Sciatic nerve (tissue), 2 donors: ENCODE measurements at regions not wholly inside any gene's neighbourhood (a gene's known extent, or its start where the extent isn't known, plus 50 kb on each side); places are given as distances from the start of the nearest gene placed in this dataset.
A peak's percentile ranks its signal among the peaks of the same experiment; 100 is the strongest.
"Not testable (repeated sequence)": the region's sequence is repeated elsewhere in the genome, so short reads cannot be mapped to it uniquely, and the experiment has no call there.

ENCODE experiments used
- ATAC-seq: fragments of 200-7000 bp; cut with Tn5 transposase; one replicate; pipeline ENCODE4 v1.9.1; 2020; ENCODE audit warnings: mild to moderate bottlenecking, moderate library complexity
- DNase-seq: peaks from one replicate; pipeline ENCODE4 v3.0.0-alpha.2; 2020; ENCODE audit warnings: low spot score
- intact Hi-C: fragments of 100-400 bp; cut with DNase I; formaldehyde crosslinking; loops from one replicate; pipeline ENCODE4 v1.14.2; 2022
- donor health status: DM: no; HTN: no; CAD: no.
- donor health status: DM: no; HTN: no; CAD: no.

DNA sequence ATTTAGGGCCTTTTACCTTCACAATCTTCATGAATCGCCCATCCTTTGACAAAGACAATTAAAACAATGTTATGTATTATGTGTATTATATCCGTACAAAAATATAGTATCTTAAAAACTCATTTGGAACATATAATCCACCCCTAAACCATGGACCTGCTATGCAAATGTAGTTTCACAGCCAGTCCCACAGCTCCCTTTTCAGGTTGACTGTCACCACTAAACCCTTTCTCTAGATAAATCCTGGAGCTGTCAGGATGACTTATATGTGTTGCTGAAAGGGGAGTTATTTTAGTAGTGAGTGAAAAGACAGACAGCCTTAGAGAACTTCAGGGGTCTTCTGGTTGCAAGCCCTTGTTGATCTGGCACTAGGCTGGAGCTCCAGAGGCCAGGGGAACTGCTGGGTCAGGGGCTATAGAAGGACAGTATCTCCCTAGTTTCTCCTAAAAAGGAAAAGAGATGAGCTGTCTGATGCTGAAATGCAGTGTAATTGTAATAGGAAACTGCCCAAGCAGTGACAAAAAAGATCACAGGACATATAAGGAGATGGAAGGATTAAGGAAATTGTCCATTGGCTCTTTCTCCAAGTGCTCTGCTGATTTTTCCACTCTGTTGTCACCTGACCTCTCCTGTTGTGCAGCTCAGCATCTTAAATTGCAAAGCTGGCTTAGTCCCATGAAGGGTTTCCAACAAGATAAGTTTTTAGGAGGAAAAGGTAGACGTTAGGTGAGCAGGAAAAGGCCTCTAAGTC is 127.7 kb downstream of the S1PR1 start:
- DNase-seq (no peak), ATAC-seq (no peak)
- intact Hi-C loops: no loop called here

DNA sequence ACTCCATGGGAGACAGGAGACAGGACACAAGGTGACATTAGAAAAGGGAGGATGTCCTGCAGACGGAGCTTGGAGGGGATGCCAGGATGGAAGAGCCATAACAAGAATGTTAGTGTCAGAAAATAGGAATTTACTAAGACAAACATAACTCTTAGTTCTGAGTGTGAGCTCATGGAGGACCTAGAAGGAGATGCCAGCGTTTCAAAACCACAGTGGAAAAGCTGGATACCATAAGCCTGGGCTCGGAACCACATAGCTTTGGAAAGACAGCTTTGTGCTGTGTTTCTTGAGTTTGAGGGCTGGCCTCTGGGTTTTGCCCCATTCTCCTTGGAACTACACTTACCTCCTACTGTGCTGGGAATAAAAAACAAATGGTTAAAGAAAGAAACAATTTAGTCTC is 128.4 kb downstream of the S1PR1 start:
- DNase-seq (no peak), ATAC-seq (no peak)
- intact Hi-C loops: no loop called here

DNA sequence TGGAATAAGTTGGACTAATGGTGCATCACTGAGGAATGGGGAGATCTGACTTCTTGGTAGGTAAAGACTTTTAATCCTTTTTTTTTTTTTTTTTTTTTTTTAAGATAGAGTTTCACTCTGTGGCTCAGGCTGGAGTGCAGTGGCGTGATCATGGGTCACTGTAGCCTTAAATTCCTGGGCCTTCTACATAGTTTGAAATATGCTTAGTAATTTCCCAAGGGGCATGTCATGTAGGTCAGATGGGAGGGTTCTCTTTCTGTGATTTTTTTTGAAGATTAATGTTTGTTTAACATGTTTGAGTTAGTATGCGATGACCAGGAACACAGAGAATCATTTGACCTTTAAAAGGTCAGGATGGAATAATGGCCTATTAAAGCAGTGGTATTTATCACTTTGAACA is 129.1 kb downstream of the S1PR1 start:
- ATAC-seq: peak; percentile 48
- intact Hi-C loops: no loop called here
- DNase-seq: no peak

DNA sequence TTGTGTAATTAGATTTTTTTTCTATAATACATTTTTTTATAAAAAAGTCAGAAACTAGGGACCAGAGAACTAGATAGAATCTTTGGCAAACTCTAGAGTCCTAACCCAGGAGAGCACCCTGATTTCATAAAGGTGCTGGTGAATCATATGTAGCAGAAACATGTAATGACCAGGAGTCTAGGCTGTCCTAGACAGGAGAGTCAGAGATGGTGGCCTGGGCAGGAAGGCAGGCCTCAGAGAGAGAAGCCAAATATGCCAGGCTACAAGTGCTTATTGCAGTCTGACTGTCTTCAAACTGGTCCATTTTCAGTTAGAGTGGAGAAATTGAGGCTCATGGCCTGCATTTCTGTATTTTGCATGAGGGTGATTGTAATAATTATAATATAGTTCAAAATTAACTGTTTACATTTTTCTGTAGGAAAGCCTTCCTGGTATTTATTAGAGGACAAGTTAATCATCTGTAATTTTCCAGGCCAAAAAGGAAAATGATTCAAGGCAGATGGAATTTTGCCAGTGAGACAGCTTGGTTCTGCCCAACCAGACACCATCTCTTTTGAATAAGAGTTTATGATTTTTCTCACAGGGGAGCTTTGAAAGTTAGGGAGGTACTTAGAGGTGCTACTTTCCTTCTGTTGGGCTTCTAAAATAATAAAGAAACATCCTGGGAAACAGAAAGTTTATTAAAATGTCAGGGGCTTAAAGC is 129.8 kb downstream of the S1PR1 start:
- DNase-seq: no peak
- ATAC-seq: no peak
- intact Hi-C loops: no loop called here

DNA sequence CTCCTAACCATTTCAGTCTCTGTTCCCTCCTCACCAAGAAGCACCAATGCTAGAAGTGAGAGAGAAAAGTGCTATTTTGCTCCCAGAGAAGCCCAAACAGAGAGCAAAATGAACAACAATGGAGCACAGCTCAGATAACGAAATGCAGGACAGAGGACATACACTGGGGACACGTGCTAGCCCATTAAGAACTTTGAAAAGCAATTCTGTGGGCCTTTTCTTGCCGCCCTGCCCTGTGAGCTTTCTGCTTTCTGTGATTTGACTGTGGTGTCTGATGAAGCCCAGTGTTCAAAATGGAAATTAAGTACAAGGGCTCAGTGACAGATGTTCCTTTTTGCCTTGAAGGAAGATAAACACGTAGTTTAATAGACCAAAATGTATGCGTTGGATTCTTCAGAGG is 130.8 kb downstream of the S1PR1 start:
- intact Hi-C loops: no loop called here
- DNase-seq: no peak
- ATAC-seq: no peak

DNA sequence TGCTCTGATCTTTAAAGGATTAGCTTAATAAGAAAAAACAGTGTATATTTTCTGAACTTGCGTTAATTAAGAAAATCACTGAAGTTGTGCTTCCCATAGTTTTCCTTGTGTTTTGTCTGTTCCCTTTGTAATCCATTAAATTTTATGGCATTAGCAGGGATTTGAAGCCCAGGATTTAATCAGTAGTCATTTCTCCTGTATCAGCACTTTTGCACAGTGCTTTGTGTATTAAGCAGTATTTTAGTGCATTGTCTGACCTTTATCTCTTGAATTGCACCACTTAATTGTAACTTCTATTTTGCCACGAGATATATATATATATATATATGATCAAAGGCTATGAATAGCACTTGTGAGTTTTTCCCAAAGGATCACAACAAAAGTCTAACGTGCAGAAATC is 133.7 kb downstream of the S1PR1 start:
- intact Hi-C loops: no loop called here
- no peak for DNase-seq
- ATAC-seq: no peak

DNA sequence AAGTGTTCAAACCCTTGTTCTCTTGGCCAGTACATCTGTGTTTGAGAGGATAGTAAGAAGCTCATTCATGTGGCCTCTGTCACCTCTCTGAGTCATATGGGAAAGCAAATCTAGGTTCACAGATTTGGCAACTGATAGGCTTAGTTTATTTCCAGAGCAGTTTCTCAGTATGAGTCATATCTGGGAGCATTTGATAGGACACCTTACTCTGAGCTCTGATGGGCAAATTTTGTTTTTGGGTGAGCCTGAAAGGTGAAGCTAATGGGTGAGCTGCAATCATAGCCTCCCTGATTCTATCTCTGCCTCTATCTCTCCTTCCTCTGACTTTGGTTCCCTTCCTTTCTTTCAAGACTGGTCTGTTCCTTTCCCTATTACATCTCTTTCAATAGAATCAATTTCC is 134.4 kb downstream of the S1PR1 start:
- ATAC-seq: no peak
- DNase-seq: no peak
- intact Hi-C loops: no loop called here

DNA sequence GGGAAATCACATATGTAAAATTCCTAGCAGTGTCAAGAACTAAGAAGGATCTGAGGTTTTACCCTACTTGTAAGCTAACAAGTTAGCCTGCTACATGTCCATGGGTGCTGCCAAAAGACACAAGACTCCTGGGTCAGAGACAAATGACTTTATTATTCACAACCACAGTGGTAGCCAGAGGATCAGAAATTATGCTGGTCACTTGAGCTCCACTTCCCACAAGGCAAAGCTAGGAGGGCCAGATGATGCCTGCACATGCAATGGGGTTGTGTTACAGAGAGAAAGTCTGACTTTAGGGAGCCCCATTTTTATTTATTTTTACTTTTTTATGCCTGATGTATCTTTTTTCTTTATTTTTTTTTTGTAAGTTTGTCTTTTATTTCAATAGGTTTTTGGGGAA is 136.8 kb downstream of the S1PR1 start:
- ATAC-seq (no peak), DNase-seq (no peak)
- intact Hi-C loops: no loop called here

DNA sequence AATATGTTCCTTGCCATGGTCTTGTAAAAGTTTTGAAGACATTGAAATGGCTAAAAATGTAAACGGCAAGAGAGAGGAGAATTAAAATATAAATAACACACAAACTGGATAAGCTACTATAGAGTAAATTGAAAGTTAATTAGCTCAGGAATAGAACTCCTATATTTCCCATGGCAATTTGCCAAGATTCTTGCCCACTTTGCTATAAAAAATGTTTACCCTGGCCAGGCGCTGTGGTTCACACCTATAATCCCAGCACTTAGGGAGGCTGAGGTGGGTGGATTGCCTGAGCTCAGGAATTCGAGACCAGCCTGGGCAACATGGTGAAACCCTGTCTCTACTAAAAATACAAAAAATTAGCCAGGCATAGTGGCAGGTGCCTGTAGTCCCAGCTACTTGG is 138.6 kb downstream of the S1PR1 start:
- ATAC-seq, intact Hi-C loops, DNase-seq: not testable (repeated sequence)

DNA sequence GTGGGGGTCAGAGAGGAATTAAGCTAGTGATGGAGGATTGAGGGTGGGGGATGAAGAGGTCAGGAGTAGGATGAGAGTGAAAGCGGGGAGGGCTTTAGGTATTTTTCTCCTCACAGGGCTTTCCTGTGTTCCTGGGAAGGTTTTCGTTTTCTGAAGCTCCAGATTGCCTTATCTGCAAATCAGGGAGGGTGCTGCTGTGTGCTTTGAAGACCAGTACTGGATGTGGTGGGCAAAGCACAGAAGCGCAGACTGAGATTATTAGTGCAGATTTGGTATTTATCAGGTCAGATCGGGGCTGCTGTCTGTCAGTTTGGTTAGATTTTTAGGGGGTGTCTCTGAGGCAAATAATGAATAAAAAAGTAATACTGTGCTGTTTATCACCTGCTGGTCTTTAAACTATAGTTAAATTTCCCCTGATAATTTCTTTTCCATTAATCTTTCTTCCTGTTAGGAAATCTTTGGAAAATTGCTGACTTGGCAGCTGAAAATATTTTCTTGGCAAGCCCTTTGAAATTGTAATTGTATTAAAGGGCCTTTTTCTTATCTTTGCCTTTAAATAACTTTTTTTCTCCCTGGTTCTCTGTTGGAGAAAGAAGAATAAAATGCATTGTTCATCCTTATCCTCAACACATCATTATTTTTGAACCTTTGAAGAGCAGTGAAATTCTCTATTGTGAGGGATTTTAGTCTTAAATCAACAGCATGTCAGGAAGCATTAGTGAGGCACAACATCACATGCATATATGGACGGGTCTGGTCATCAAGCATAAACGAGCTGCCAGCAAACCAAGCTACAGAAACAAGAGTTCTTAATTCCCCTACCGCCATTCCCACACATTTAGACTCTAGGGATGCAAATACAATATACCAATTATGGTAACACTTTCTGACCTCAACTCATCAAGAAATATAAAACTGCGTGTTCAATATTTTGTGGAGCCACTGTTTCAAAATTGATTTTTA is 139.6 kb downstream of the S1PR1 start:
- DNase-seq: no peak
- no peak for ATAC-seq
- intact Hi-C loops: no loop called here

DNA sequence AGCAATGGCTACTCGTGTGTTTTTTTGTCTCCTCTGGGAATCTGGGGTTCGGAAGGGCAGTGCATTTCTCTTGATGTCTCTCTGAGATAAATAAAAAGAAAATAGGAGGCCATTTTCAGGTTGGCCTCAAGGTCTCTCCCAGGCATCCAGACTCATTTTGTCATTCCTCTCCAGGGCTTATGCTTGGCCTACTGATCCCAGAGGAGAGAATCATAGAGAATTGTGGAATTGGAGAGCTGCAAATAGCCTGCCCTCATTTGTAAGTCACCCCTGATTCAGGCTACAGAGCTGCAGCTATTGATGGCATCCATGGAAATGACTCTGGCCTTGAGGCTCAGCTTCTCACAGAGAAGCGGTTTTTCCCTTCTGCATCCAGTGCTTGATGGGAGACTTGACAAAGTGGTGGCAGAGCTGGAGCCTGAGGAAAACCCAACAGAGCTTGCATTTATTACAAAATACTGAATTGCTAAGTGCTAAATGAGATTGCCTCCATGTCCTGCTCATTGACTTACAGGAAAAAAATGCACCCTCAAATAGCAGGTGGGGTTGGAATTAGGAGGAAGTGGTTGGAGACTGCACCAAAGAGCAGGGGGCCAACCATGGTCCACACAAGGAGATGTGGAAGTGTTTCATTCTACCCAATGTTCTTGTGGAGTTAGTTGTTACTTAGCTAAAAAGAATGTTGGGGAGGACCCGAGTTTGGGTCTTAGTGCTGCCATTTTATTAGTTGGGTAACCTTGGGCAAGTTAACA is 140.4 kb downstream of the S1PR1 start:
- no peak for DNase-seq

DNA sequence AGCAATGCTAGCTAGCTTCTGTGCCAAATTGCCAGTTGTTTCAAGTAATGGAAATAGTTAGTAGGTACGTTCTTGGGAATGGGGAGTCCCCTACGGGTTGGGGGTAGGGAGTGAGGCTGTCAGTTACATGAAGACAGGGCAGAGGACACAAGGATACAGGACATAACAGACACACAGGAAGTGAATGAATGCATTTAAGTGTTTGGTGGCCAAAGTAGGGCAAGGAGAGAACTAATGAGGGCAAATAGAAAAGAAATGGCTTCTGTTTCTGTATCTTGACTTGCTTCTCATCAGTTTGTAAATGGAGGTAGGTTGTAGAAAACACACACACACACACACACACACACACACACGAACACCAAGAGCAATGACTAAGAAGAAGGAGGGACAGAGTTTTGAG is 142.2 kb downstream of the S1PR1 start:
- DNase-seq (no peak), ATAC-seq (no peak)
- intact Hi-C loops: no loop called here

More for the DNA sequence above, 140.4 kb downstream of the S1PR1 start:
- ATAC-seq: no peak
- intact Hi-C loops: no loop called here

DNA sequence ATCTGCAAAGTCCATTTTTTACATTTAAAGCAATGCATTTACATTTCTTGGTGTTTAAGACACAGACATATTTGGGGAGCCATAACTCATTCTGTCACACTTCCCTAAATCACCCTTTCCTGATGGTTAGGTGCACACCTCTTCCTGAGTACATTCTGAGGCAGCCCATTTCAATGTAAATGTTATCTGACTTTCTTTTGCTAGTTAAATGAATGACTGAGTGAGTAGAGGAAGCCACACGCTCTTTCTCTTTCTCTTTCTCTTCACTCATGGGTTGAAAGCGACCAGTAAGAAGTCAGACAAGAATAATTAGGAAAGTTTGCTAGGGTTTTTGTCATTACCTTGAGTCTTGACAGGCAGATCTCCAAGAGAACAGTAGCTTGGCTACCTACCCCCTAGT is 143.1 kb downstream of the S1PR1 start:
- DNase-seq (no peak), ATAC-seq (no peak)
- intact Hi-C loops: no loop called here

DNA sequence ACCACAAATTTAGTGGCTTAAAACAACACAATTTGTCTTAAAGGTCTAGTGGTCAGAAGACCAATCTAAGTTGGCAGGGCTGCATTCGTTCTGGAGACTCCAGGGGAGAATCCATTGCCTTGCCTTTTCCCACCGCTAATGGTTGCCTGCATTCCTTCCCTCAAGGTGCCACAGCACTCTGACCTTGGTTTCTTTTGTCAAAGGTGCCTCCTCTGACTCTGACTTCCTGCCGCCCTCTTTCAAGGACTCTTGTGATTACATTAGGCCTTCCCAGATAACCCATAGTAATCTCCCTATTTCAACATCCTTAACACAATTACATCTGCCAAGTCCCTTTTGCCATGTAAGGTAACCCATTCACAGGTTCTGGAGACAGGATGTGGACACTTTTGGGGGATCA is 145.3 kb downstream of the S1PR1 start:
- ATAC-seq (no peak), DNase-seq (no peak)
- intact Hi-C loops: no loop called here

DNA sequence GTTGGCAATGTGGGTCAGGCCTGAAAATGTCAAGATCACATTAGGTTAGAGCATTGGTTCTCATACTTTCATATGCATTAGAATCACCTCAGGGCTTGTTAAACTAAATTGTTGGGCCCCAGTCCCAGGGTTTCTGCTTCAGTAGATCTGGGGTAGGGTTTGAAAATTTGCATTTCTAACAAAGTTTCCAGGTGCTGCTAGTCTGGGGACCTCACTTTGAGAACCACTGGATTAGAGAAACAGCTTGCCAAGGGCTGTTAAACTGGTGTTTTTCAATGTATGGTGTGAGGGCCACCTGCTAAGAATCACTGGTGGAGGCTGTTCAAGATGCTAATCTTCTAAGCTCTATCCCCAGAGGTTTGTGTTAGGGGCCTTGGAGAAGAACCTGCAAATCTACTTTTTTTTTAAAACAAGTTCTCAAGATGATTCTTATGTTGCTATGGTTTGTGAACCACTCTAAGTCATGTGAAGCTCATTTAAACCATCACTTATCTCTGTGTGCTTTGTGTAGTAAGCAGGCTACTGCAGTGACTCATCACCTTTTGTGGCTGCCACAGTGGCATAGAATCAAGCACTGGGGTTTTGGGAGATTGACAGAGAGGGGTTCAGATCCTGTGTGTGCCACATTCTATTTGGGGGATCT is 152.2 kb downstream of the S1PR1 start:
- ATAC-seq (no peak), DNase-seq (no peak)
- intact Hi-C loops: no loop called here

DNA sequence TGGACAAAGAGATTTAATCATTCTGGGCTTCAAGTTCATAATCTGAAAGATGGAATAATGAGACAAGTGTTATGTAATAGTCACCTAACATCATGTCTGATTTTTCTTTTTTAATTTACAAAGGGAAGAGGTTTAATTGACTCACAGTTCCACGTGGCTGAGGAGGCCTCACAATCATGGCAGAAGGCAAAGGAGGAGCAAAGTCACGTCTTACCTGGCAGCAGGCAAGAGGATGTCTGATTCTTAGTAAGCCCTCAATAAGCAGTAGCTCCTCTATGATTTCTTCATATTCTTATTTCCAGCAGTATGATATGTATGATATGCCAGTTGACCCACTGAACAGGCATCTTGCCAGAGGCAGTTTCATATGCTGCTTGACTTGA is 152.7 kb downstream of the S1PR1 start:
- ATAC-seq (no peak), DNase-seq (no peak)
- intact Hi-C loops: no loop called here

DNA sequence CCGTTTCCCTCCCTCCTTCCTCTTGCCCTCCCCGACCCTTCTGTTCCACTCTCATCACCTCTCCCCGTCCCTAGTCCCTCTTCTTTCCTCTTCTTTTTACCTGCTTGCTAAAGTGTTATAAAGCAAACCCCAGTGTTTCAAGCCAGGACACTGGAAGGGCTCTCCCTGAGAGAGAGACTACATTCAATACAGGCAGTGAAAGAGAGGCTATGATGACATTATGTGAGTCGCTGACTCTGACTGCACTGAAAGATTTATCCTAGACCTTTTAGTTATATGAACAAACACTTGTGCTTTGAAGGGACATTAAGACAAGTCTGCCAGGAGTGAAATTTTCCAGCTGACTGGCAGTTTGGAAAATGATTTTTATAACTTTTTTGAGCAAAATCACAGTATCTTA is 155.7 kb downstream of the S1PR1 start:
- intact Hi-C loops: no loop called here
- ATAC-seq: no peak
- no peak for DNase-seq

DNA sequence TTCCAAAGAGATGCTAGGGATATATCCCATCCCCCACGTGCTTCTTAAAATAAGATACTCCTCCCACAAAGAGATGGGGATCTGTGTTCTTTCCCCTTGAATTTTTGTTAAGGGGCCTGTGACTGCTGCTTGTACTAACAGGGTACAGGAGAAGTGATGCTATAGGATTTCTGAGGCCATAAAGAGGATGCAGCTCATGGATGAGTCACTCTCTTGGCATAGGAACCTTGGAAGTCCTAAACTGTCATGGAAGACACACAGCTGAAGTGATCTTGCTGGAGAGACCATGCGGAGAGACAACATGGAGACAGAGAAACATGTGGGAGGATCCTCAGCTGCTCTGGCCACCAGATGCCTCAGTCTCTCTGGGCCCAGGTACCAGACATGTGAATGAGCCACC is 157.2 kb downstream of the S1PR1 start:
- intact Hi-C loops: no loop called here
- ATAC-seq: no peak
- no peak for DNase-seq

DNA sequence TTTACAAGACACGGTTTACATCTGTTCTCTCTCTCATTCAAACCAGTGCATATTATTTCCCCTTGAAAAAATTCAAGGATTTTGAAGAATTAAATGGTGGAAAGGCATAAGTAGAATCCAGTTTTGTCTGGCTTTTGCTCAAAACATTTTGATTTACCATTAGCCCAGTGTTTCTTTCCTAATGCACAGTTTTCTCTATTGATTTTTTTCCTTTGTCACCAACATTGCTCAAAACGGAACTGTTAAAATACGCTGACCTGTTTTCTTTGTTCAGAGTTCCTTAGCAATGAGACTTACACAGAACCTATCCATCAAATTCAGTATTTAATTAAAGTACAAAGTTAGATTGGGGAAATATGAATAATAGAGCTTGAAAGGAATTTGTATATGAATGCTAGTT is 162.4 kb downstream of the S1PR1 start:
- intact Hi-C loops: no loop called here
- ATAC-seq: no peak
- no peak for DNase-seq
